Astrocyte of the hippocampus (primary cell): ENCODE measurements at regions not wholly inside any gene's neighbourhood (a gene's known extent, or its start where the extent isn't known, plus 50 kb on each side); places are given as distances from the start of the nearest gene placed in this dataset.
A peak's percentile ranks its signal among the peaks of the same experiment; 100 is the strongest.

Experiments
- DNase-seq: peaks from one replicate; pipeline ENCODE4 v3.0.0; 2011; ENCODE audit warnings: low read depth, low spot score

- peak; percentile 40 for DNase-seq
These were observed 57.3 kb upstream of the TCEAL2 start for GRCh38 chrX:102067966-102068723.

- no peak for DNase-seq
These were observed 61.9 kb upstream of the TCEAL2 start for GRCh38 chrX:102063445-102064074.

DNA sequence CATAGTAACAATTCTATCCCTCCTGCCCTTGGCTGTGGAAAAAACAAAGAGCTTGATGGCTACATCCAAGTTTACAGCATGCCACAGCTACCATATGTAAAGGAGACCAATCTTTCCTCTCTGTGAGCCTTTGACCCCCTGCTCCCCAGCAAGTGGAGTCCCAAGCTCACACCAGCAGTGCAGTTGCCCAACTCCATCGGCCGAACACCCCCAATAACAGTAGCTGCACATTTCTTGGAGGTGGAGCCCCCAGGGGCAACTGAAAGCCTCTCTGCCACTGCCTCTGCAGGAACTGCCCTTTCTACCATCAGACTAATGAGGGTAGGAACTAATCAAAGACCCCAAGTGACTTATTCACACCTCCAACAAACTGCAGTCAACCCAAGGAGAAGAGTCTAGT, 81.0 kb upstream of the TCEAL2 start:
- no peak for DNase-seq

GRCh38 chrX:102043380-102043779, 82.1 kb upstream of the TCEAL2 start:
- DNase-seq = no peak

DNA sequence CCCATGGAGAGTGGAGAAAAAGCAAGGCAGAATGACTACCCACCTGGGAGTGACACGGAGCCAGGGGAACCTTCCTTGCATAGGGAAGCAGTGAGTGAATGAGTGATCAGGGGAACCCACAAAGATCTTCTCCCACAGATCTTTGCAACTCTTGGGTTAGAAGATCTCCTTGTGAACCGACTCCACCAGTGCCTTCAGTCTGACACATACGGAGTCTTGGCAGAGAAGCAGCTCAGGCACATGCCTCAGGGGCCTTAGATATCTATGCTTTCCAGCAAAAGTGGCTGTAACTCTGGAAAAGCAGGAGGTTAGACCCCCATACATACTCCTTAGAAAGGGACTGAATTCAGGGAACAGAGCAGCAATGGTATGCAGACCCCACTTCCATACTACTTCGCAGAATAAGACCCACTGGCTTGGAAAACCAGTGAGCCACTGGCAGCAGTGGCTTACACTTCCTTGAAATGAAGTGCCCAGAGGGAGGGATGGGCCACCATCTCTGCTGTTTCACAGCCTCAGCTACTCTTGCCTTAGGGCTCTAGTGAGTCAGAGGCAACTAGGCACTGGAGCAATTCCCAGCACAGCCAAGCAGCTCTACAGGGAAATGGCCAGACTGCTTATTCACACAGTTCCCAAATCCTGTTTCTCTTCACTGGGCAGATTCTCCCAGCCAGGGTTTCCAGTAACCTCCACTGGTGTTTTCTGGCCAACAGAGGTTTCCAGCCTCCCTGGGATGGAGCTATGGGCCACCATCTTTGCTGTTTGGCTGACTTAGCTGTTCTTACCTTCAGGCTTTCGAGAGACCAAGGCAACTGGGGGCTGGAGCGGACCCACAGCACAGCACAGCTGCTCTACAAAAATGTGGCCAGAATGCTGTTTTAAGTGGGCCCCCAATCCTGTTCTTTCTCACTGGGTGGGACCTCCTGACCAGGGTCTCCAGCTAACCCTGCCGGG, 82.8 kb upstream of the TCEAL2 start:
- no peak for DNase-seq

- DNase-seq = no peak
These were observed 96.5 kb upstream of the TCEAL2 start for GRCh38 chrX:102029026-102029425.

GRCh38 chrX:102018208-102018607, 86.4 kb upstream of the ZMAT1 start:
- DNase-seq = no peak

DNA sequence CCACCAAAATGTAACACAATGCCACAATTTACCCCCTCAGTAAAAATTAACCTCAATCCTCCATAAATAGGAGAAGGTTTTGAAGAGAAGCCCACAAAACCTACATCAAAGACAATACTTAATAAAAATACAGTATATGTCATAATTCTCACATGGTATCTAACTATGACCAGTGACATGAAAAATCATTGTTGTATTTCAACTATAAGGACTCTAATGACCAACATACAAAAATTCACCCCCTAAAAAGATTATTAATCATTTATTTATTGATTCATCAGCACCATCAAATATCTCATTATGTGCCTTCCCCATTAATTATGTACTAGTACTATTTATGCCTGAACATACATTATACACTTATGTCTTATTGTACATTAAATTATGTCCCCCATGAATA, 77.1 kb upstream of the ZMAT1 start:
- DNase-seq = no peak

DNA sequence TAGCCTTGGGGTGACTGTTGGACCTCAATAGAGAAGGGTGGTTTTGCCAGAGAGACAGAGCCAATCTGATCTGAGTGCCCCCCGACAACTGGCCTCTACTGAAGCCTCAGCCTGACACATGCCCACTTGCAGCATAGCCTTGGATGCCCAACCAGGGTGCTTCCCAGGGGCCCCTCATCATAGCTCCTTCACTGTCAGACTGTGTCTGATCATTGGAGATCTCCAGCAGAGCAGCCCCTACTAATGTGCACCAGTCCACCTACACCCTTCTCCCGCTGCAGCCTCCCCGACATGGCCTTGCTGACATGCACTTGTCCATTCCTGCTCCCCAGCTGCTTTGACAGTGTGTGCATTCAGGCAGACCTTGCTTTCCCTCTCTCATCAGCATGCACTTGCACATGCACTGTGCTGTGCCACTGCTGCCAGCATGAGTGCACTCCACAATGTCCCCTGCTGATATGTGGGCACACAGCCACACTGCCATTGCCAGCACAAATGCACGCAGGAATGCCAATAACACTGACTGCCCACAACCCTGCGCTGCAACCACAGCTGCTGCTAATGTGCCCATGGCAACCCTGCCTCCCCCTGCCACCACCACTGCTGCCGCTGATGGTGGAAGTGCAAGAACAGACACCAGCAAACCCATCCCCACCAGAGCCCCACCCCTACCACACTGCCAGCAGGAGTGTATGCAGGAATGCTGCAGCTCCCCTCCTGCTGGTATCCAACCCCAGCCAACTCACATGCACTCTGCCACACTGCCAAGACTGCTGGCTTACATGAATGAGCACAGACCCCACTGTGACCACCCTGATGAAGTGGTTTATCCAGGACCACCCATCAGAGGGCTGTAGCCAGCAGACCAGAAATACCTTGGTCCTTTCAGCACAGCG, 68.1 kb upstream of the ZMAT1 start:
- peak; percentile 4 for DNase-seq

DNA sequence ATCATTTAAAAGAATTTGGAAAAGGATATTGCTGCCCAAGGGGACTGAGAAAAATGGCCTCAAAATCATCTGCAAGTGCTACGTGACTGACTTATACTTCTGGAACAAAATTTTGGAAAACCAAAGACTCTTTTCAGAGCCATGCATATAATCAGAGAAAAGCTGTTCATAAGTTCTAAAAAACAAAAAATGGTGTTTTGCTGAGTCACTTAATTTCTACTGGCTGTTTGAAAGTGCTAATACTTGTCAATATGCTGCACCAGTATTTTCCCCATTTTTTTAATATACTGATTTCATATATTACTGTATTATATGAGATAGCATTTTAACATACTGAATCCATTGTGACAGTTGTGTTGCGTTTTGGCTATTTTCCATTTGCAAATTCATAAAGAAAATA, 61.5 kb upstream of the ZMAT1 start:
- DNase-seq = no peak

- DNase-seq = no peak
These were observed 54.8 kb upstream of the ZMAT1 start for GRCh38 chrX:101986586-101986985.
